Neural progenitor cell (in vitro differentiated cells): ENCODE measurements at regions not wholly inside any gene's neighbourhood (a gene's known extent, or its start where the extent isn't known, plus 50 kb on each side); places are given as distances from the start of the nearest gene placed in this dataset.

ENCODE experiments used
- DNase-seq: peaks from one replicate; pipeline ENCODE4 v3.0.0-alpha.2; 2016; ENCODE audit warnings: low spot score
- H2AFZ ChIP-seq: fragments of 200-600 bp; sonication (generic); replicated peaks from 2 replicates; pipeline ENCODE4 v1.6.1; 2016; ENCODE audit warnings: antibody characterized with exemption
- H3F3A ChIP-seq: fragments of 200-600 bp; sonication (generic); 2 replicates; pipeline ENCODE4 v1.6.1; 2016; ENCODE audit warnings: antibody characterized with exemption, low read depth
- H3K27ac ChIP-seq: fragments of 200-600 bp; sonication (generic); 2 replicates; pipeline ENCODE4 v1.5.1; 2016; ENCODE audit warnings: mild to moderate bottlenecking
- H3K27me3 ChIP-seq: fragments of 200-600 bp; sonication (generic); 2 replicates; pipeline ENCODE4 v1.6.1; 2016; ENCODE audit warnings: mild to moderate bottlenecking, moderate library complexity
- H3K36me3 ChIP-seq: fragments of 200-600 bp; sonication (generic); 2 replicates; pipeline ENCODE4 v1.5.1; 2016
- H3K4me1 ChIP-seq: fragments of 200-600 bp; sonication (generic); 2 replicates; pipeline ENCODE4 v1.6.1; 2016; ENCODE audit warnings: mixed run types
- H3K4me2 ChIP-seq: fragments of 200-600 bp; sonication (generic); 2 replicates; pipeline ENCODE4 v1.6.1; 2016
- H3K4me3 ChIP-seq: fragments of 200-600 bp; sonication (generic); 2 replicates; pipeline ENCODE4 v1.5.1; 2016
- H3K79me2 ChIP-seq: fragments of 200-600 bp; sonication (generic); 2 replicates; pipeline ENCODE4 v1.6.1; 2016; ENCODE audit warnings: low read depth
- H3K9ac ChIP-seq: fragments of 200-600 bp; sonication (generic); 2 replicates; pipeline ENCODE4 v1.6.1; 2016
- H3K9me3 ChIP-seq: fragments of 200-600 bp; sonication (generic); 2 replicates; pipeline ENCODE4 v1.5.1; 2016; ENCODE audit warnings: low read depth
- H4K20me1 ChIP-seq: fragments of 200-600 bp; sonication (generic); 2 replicates; pipeline ENCODE4 v1.6.1; 2016; ENCODE audit warnings: low read depth
- H3K27ac Mint-ChIP-seq: 3 replicates; pipeline ENCODE4 v1.8.0; 2021; ENCODE audit warnings: mixed read lengths
- H3K27me3 Mint-ChIP-seq: 2 replicates; pipeline ENCODE4 v1.8.0; 2022; ENCODE audit warnings: low read depth, mild to moderate bottlenecking, inconsistent platforms, moderate library complexity, mixed read lengths; ENCODE audit not compliant: insufficient read depth
- H3K36me3 Mint-ChIP-seq: 3 replicates; pipeline ENCODE4 v1.8.0; 2021; ENCODE audit warnings: mixed read lengths
- H3K4me1 Mint-ChIP-seq: 3 replicates; pipeline ENCODE4 v1.8.0; 2021; ENCODE audit warnings: mixed read lengths
- H3K4me3 Mint-ChIP-seq: 3 replicates; pipeline ENCODE4 v1.8.0; 2021; ENCODE audit warnings: mild to moderate bottlenecking, moderate library complexity, mixed read lengths
- H3K9me3 Mint-ChIP-seq: 3 replicates; pipeline ENCODE4 v1.8.0; 2020; ENCODE audit warnings: mixed read lengths
- EZH2 ChIP-seq: fragments of 200-600 bp; sonication (generic); IDR thresholded peaks from 2 replicates; pipeline ENCODE4 v1.6.1; 2017; ENCODE audit warnings: antibody characterized with exemption, mild to moderate bottlenecking, moderate library complexity
- EZH2phosphoT487 ChIP-seq: fragments of 200-600 bp; sonication (generic); IDR thresholded peaks from 2 replicates; pipeline ENCODE4 v1.6.1; 2017; ENCODE audit warnings: antibody characterized with exemption
- TF ChIP-seq, protein P1 (sequence below): fragments of 200-600 bp; sonication (generic); IDR thresholded peaks from 2 replicates; pipeline ENCODE4 v1.5.1; 2017; ENCODE audit warnings: antibody characterized with exemption, mild to moderate bottlenecking

GRCh38 chr5:40356248-40356647 lies 323.5 kb upstream of the PTGER4 start:
- H3K4me3 ChIP-seq, result no peak overlapping the region
- H3K27ac ChIP-seq, result no peak overlapping the region
- no peak overlapping the region for H2AFZ ChIP-seq
- no peaks in the 10 kb centered on the region for H3K36me3 Mint-ChIP-seq
- H3K79me2 ChIP-seq, result no peaks in the 10 kb centered on the region
- H3K4me3 Mint-ChIP-seq, result no peak overlapping the region
- H3K36me3 ChIP-seq, result no peaks in the 10 kb centered on the region
- TF ChIP-seq EZH2phosphoT487 (no peak), EZH2 (no peak)
- TF ChIP-seq, protein P1, sequence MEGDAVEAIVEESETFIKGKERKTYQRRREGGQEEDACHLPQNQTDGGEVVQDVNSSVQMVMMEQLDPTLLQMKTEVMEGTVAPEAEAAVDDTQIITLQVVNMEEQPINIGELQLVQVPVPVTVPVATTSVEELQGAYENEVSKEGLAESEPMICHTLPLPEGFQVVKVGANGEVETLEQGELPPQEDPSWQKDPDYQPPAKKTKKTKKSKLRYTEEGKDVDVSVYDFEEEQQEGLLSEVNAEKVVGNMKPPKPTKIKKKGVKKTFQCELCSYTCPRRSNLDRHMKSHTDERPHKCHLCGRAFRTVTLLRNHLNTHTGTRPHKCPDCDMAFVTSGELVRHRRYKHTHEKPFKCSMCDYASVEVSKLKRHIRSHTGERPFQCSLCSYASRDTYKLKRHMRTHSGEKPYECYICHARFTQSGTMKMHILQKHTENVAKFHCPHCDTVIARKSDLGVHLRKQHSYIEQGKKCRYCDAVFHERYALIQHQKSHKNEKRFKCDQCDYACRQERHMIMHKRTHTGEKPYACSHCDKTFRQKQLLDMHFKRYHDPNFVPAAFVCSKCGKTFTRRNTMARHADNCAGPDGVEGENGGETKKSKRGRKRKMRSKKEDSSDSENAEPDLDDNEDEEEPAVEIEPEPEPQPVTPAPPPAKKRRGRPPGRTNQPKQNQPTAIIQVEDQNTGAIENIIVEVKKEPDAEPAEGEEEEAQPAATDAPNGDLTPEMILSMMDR, result no peak
- no peaks in the 10 kb centered on the region for H3K4me1 Mint-ChIP-seq
- H3K9me3 Mint-ChIP-seq, result no peaks in the 10 kb centered on the region
- H3K4me1 ChIP-seq, result no peaks in the 10 kb centered on the region
- H3F3A ChIP-seq, result no peaks in the 10 kb centered on the region
- H4K20me1 ChIP-seq, result no peaks in the 10 kb centered on the region
- H3K9me3 ChIP-seq, result no peaks in the 10 kb centered on the region
- DNase-seq, result no peak
- H3K27me3 ChIP-seq, result no peaks in the 10 kb centered on the region
- no peak overlapping the region for H3K4me2 ChIP-seq
- H3K9ac ChIP-seq, result no peak overlapping the region
- no peaks in the 10 kb centered on the region for H3K27me3 Mint-ChIP-seq
- no peak overlapping the region for H3K27ac Mint-ChIP-seq

DNA sequence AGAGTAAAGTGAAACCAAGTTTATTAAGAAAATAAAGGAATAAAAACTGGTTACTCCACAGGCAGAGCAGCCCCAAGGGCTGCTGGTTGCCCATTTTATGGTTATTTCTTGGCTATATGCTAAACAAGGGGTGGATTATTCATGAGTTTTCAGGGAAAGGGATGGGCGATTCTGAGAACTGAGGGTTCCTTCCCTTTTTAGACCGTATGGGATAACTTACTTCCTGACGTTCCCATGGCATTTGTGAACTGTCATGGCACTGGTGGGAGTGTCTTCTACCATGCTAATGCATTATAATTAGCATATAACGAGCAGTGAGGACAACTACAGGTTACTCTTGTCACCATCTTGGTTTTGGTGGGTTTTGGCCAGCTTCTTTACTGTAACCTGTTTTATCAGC lies 323.9 kb upstream of the PTGER4 start:
- H3F3A ChIP-seq, result no peaks in the 10 kb centered on the region
- no peaks in the 10 kb centered on the region for H4K20me1 ChIP-seq
- Mint-ChIP-seq H3K9me3 (no peaks in the 10 kb centered on the region), H3K4me1 (no peaks in the 10 kb centered on the region), H3K36me3 (no peaks in the 10 kb centered on the region), H3K4me3 (no peak overlapping the region), H3K27me3 (no peaks in the 10 kb centered on the region), H3K27ac (no peak overlapping the region)
- no peak overlapping the region for H3K9ac ChIP-seq
- H3K4me3 ChIP-seq, result no peak overlapping the region
- H3K4me2 ChIP-seq, result no peak overlapping the region
- no peak for DNase-seq
- H3K27me3 ChIP-seq, result no peaks in the 10 kb centered on the region
- H3K36me3 ChIP-seq, result no peaks in the 10 kb centered on the region
- no peaks in the 10 kb centered on the region for H3K79me2 ChIP-seq
- TF ChIP-seq EZH2, result no peak
- TF ChIP-seq, protein P1, result no peak
- TF ChIP-seq EZH2phosphoT487, result no peak
- H3K4me1 ChIP-seq, result no peaks in the 10 kb centered on the region
- no peak overlapping the region for H2AFZ ChIP-seq
- no peaks in the 10 kb centered on the region for H3K9me3 ChIP-seq
- H3K27ac ChIP-seq, result no peak overlapping the region

DNA sequence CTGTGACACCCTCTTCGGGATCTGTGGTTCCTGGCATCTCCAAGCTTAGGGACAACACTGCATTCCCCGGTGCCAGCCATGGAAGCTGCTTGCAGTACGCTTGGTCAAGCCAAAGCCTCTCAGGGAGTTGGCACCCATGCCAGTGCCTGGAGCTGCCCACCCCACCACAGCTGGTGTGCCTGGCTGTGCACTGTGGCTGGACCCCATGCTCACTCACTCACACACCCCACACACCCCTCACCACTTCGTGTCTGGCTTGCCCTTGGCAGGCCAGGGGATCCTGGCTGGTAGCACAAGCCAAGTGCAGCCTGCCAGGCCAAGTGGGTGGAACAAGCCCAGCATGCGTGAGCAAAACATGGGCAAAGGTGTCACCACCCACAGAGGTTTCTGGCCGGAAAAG lies 324.5 kb upstream of the PTGER4 start:
- Histone ChIP-seq H3K79me2 (no peaks in the 10 kb centered on the region), H3F3A (no peaks in the 10 kb centered on the region), H3K36me3 (no peaks in the 10 kb centered on the region), H3K27ac (no peak overlapping the region), H3K27me3 (no peaks in the 10 kb centered on the region), H3K4me2 (no peak overlapping the region), H3K4me1 (no peaks in the 10 kb centered on the region), H4K20me1 (no peaks in the 10 kb centered on the region), H2AFZ (no peak overlapping the region), H3K9me3 (no peaks in the 10 kb centered on the region), H3K9ac (no peak overlapping the region), H3K4me3 (no peak overlapping the region)
- Mint-ChIP-seq H3K4me3 (no peak overlapping the region), H3K27me3 (peaks cover 3% of the 10 kb centered on the region), H3K36me3 (no peaks in the 10 kb centered on the region), H3K27ac (no peak overlapping the region), H3K4me1 (no peaks in the 10 kb centered on the region), H3K9me3 (no peaks in the 10 kb centered on the region)
- TF ChIP-seq EZH2, result no peak
- TF ChIP-seq, protein P1, result no peak
- no peak for DNase-seq

- no peaks in the 10 kb centered on the region for H3K27me3 ChIP-seq
- no peak overlapping the region for H3K4me3 Mint-ChIP-seq
- H4K20me1 ChIP-seq, result no peaks in the 10 kb centered on the region
- H3K9me3 ChIP-seq, result no peaks in the 10 kb centered on the region
- H3K4me1 ChIP-seq, result no peaks in the 10 kb centered on the region
- H3K79me2 ChIP-seq, result no peaks in the 10 kb centered on the region
- no peak overlapping the region for H2AFZ ChIP-seq
- TF ChIP-seq EZH2, result no peak
- TF ChIP-seq EZH2phosphoT487, result no peak
- TF ChIP-seq, protein P1, result no peak
- no peak overlapping the region for H3K27ac ChIP-seq
- peaks cover 3% of the 10 kb centered on the region for H3K27me3 Mint-ChIP-seq
- no peak for DNase-seq
- peaks cover 4% of the 10 kb centered on the region for H3K9me3 Mint-ChIP-seq
- H3F3A ChIP-seq, result no peaks in the 10 kb centered on the region
- no peak overlapping the region for H3K27ac Mint-ChIP-seq
- H3K9ac ChIP-seq, result no peak overlapping the region
- H3K4me2 ChIP-seq, result no peak overlapping the region
- no peak overlapping the region for H3K4me3 ChIP-seq
- no peaks in the 10 kb centered on the region for H3K36me3 Mint-ChIP-seq
- no peaks in the 10 kb centered on the region for H3K4me1 Mint-ChIP-seq
- H3K36me3 ChIP-seq, result no peaks in the 10 kb centered on the region
Observed at GRCh38 chr5:40354171-40354570, 325.5 kb upstream of the PTGER4 start.
